Mucosa of descending colon (tissue), 3 donors: ENCODE measurements at regions not wholly inside any gene's neighbourhood (a gene's known extent, or its start where the extent isn't known, plus 50 kb on each side); places are given as distances from the start of the nearest gene placed in this dataset.

Experiments used
- ATAC-seq: fragments of 200-7000 bp; cut with Tn5 transposase; one replicate; pipeline ENCODE4 v1.9.1; 2020; ENCODE audit warnings: mild to moderate bottlenecking, moderate library complexity
- DNase-seq, 3 donors: peaks; one replicate each; pipeline ENCODE4 v3.0.0-alpha.2; 2020
- H3K36me3 ChIP-seq: fragments of 200-600 bp; one replicate; pipeline ENCODE4 v1.8.0; 2021; ENCODE audit warnings: low read depth, mild to moderate bottlenecking
- H3K4me1 ChIP-seq: fragments of 200-600 bp; one replicate; pipeline ENCODE4 v1.8.0; 2021; ENCODE audit warnings: low read depth, mild to moderate bottlenecking
- H3K4me3 ChIP-seq: fragments of 200-600 bp; one replicate; pipeline ENCODE4 v1.8.0; 2021; ENCODE audit warnings: mild to moderate bottlenecking
- H3K9me3 ChIP-seq: fragments of 200-600 bp; one replicate; pipeline ENCODE4 v1.8.0; 2021; ENCODE audit warnings: mild to moderate bottlenecking
- CTCF ChIP-seq: fragments of 200-600 bp; IDR thresholded peaks from one replicate; pipeline ENCODE4 v1.8.0; 2022; ENCODE audit warnings: antibody characterized with exemption, mild to moderate bottlenecking
- intact Hi-C, 2 donors: fragments of 100-400 bp; cut with DNase I in 1 of 2; cut with micrococcal nuclease in 1 of 2; formaldehyde crosslinking; loops; one replicate each; pipeline versions ENCODE4 v1.11.0 to v1.11.1; 2022; cut with DNase I, micrococcal nuclease
- donor health status: DM: no; HTN: no; CAD: no; lungs with moderate emphysema.
- donor health status: DM: no; HTN: no; CAD: no.
- donor health status: DM: no; HTN: yes; CAD: no.

- no peak for DNase-seq
Measured at GRCh38 chr14:55898938-55899337, 219.3 kb upstream of the PELI2 start.

GRCh38 chr14:55899531-55899930 is 218.7 kb upstream of the PELI2 start:
- no peak overlapping the region for H3K4me3 ChIP-seq
- no peaks in the 10 kb centered on the region for H3K36me3 ChIP-seq
- H3K4me1 ChIP-seq: no peaks in the 10 kb centered on the region
- intact Hi-C loops: no loop called here
- no peak for ATAC-seq
- no peaks in the 10 kb centered on the region for H3K9me3 ChIP-seq
- DNase-seq: no peak
- no peak for TF ChIP-seq CTCF

More at GRCh38 chr14:55898938-55899337, 219.3 kb upstream of the PELI2 start:
- H3K4me1 ChIP-seq: no peaks in the 10 kb centered on the region
- no peak for ATAC-seq
- no peak for TF ChIP-seq CTCF
- H3K9me3 ChIP-seq: no peaks in the 10 kb centered on the region
- intact Hi-C loops: no loop called here
- H3K4me3 ChIP-seq: no peak overlapping the region
- H3K36me3 ChIP-seq: no peaks in the 10 kb centered on the region

GRCh38 chr14:55900749-55901148 is 217.5 kb upstream of the PELI2 start:
- intact Hi-C loops: no loop called here
- H3K4me1 ChIP-seq: no peaks in the 10 kb centered on the region
- no peaks in the 10 kb centered on the region for H3K36me3 ChIP-seq
- no peak for DNase-seq
- no peak overlapping the region for H3K4me3 ChIP-seq
- no peaks in the 10 kb centered on the region for H3K9me3 ChIP-seq
- no peak for TF ChIP-seq CTCF
- ATAC-seq: no peak

GRCh38 chr14:55901291-55901690 is 216.9 kb upstream of the PELI2 start:
- no peak for DNase-seq
- no peaks in the 10 kb centered on the region for H3K36me3 ChIP-seq
- no peak for ATAC-seq
- intact Hi-C loops: no loop called here
- no peaks in the 10 kb centered on the region for H3K4me1 ChIP-seq
- TF ChIP-seq CTCF: no peak
- H3K9me3 ChIP-seq: no peaks in the 10 kb centered on the region
- H3K4me3 ChIP-seq: no peak overlapping the region

DNA sequence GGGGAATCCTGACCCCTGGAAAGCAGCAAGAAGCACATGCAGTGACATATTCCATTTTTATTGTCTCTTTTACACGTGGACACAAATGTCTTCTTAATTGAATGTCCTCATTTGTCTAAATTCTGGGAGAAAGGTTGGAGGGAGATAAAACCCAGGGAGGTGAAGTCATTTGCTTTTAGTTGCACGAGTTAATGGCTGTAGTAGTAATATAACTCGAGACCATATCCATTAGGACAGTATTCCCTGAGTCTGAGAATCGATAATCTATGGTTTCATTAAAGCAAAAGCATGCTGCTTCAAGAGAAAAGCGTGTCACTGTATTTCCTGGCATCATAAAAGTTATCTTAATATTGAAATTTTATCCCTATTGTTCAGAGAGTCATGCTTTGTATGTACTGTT is 216.0 kb upstream of the PELI2 start:
- no peak overlapping the region for H3K4me3 ChIP-seq
- no peak for TF ChIP-seq CTCF
- H3K9me3 ChIP-seq: no peaks in the 10 kb centered on the region
- H3K4me1 ChIP-seq: no peaks in the 10 kb centered on the region
- no peaks in the 10 kb centered on the region for H3K36me3 ChIP-seq
- ATAC-seq (no peak), DNase-seq (no peak)
- intact Hi-C loops: no loop called here

DNA sequence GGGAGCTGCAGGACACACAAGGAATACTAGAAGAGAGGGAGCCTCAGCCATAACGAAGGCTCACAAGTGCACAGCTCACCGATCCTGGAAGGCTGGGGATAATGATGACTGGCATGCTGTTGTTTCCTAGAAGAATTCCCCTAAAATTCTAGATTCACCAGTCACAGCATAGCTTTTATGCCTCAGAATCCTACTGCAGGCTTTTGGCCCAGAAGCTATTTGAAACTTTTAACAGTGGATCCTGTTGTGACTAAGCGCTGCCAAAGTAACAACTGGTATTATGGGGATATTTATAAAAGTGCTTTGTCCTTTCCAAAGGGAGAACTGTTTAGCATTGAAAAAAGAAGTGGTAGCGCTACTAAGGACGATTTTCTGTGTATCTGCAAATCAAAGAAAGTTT is 214.1 kb upstream of the PELI2 start:
- intact Hi-C loops: no loop called here
- DNase-seq: no peak
- Histone ChIP-seq H3K36me3 (no peaks in the 10 kb centered on the region), H3K9me3 (no peaks in the 10 kb centered on the region), H3K4me3 (no peak overlapping the region), H3K4me1 (no peaks in the 10 kb centered on the region)
- no peak for TF ChIP-seq CTCF
- ATAC-seq: no peak
